GM12878 (cell line): ENCODE measurements at regions not wholly inside any gene's neighbourhood (a gene's known extent, or its start where the extent isn't known, plus 50 kb on each side); places are given as distances from the start of the nearest gene placed in this dataset.
"Not testable (repeated sequence)": the region's sequence is repeated elsewhere in the genome, so short reads cannot be mapped to it uniquely, and the experiment has no call there.

Experiments
- ATAC-seq: fragments of 200-7000 bp; cut with Tn5 transposase; 3 replicates; pipeline ENCODE4 v1.9.1; 2020; ENCODE audit warnings: mild to moderate bottlenecking, moderate library complexity
- BruUV-seq: library from RNA; stranded (reverse); fragments of 400-500 nt; replicated peaks from 2 replicates; lab custom pipeline; 2021; lab: Mats Ljungman, UMichigan
- CTCF ChIA-PET: fragments of 300-600 bp; sonication (Branson Sonifier 250); formaldehyde crosslinking; extraction: SDS; loops from one replicate; lab custom pipeline; 2021; ENCODE audit warnings: inconsistent platforms; lab: Yijun Ruan, JAX
- POLR2A ChIA-PET: fragments of 350-600 bp; formaldehyde crosslinking; extraction: SDS; loops from one replicate; lab custom pipeline; 2021; ENCODE audit warnings: inconsistent platforms; lab: Charles Lee
- RAD21 ChIA-PET: fragments of 300-600 bp; sonication (Branson Sonifier 250); formaldehyde crosslinking; loops from one replicate; lab custom pipeline; 2023; ENCODE audit warnings: antibody characterized with exemption; ENCODE audit not compliant: unreplicated experiment; lab: Charles Lee
- SMC1A ChIA-PET: fragments of 300-600 bp; sonication (Branson Sonifier 250); formaldehyde crosslinking; loops from one replicate; lab custom pipeline; 2023; ENCODE audit not compliant: unreplicated experiment, uncharacterized antibody; lab: Charles Lee
- DNase-seq: peaks from one replicate; pipeline ENCODE4 v3.0.0-alpha.2; 2011; ENCODE audit warnings: low read depth, low spot score
- FAIRE-seq: peaks from 3 replicates; lab custom pipeline; 2011; peaks lifted over from hg19 to GRCh38; lab: Jason Lieb, UNC
- H2AFZ ChIP-seq: 2 replicates; pipeline ENCODE4 v1.6.0; 2011; ENCODE audit warnings: low read depth, low read length, control low read depth; ENCODE audit not compliant: control insufficient read depth
- H3K27ac ChIP-seq: 2 replicates; pipeline ENCODE4 v1.5.1; 2011; ENCODE audit warnings: control low read depth; ENCODE audit not compliant: control insufficient read depth, insufficient read depth
- H3K27me3 ChIP-seq, 2 experiments: replicated peaks in 1 of 2; 2 replicates each; pipeline versions ENCODE4 v1.6.0 to v1.6.1; 2011; ENCODE audit warnings: low read length in 1 of 2; ENCODE audit not compliant: control insufficient read depth in 2 of 2, insufficient read depth in 2 of 2
- H3K36me3 ChIP-seq, 2 experiments: 2 replicates each; pipeline ENCODE4 v1.5.1; 2011; ENCODE audit warnings: low read length in 1 of 2; ENCODE audit not compliant: control insufficient read depth in 2 of 2, insufficient read depth in 2 of 2
- H3K4me1 ChIP-seq: 2 replicates; pipeline ENCODE4 v1.6.1; 2011; ENCODE audit warnings: mild to moderate bottlenecking, low read length, moderate library complexity, mixed read lengths; ENCODE audit not compliant: control insufficient read depth, insufficient read depth
- H3K4me2 ChIP-seq: 2 replicates; pipeline ENCODE4 v1.6.0; 2011; ENCODE audit warnings: control low read depth; ENCODE audit not compliant: control insufficient read depth, insufficient read depth
- H3K4me3 ChIP-seq: fragments of 200-600 bp; sonication (generic); 2 replicates; pipeline ENCODE4 v1.5.1; 2016
- H3K79me2 ChIP-seq: 2 replicates; pipeline ENCODE4 v1.6.0; 2011; ENCODE audit warnings: low read length; ENCODE audit not compliant: control insufficient read depth, insufficient read depth
- H3K9ac ChIP-seq: 2 replicates; pipeline ENCODE4 v1.8.0; 2011; ENCODE audit warnings: low read length, control low read depth, mixed read lengths; ENCODE audit not compliant: control insufficient read depth, insufficient read depth
- H3K9me3 ChIP-seq: replicated peaks from 3 replicates; pipeline ENCODE4 v1.5.1; 2011; ENCODE audit warnings: mild to moderate bottlenecking, low read length; ENCODE audit not compliant: control insufficient read depth, insufficient read depth
- H4K20me1 ChIP-seq: 2 replicates; pipeline ENCODE4 v1.6.0; 2011; ENCODE audit not compliant: control insufficient read depth, insufficient read depth
- IKZF2 ChIP-seq, 2 experiments: fragments of 450-650 bp; IDR thresholded peaks; 2 replicates each; pipeline ENCODE4 v1.6.1; 2017; ENCODE audit warnings: mild to moderate bottlenecking in 2 of 2, moderate library complexity in 2 of 2
- JUND ChIP-seq: IDR thresholded peaks from 2 replicates; pipeline ENCODE4 v1.6.1; 2012; ENCODE audit warnings: low read depth, mild to moderate bottlenecking, low read length, improper control_type of control experiment, moderate library complexity
- RAD21 ChIP-seq: IDR thresholded peaks from 2 replicates; pipeline ENCODE4 v1.6.1; 2011; ENCODE audit warnings: mild to moderate bottlenecking, low read depth, low read length, moderate library complexity; ENCODE audit not compliant: insufficient read depth
- ZNF384 ChIP-seq: IDR thresholded peaks from 2 replicates; pipeline ENCODE4 v1.6.1; 2012; ENCODE audit warnings: low read depth, mild to moderate bottlenecking, low read length, improper control_type of control experiment, borderline replicate concordance
- WGBS: methylation state at CpG from one replicate; pipeline ENCODE4 v1.1.6; 2016; ENCODE audit warnings: low lambda C conversion rate; ENCODE audit not compliant: insufficient replicate concordance, insufficient coverage; ENCODE audit errors: missing lambda C conversion rate; 5-methylcytosine and 5-hydroxymethylcytosine counted together
- in situ Hi-C: fragments of 300-500 bp; cut with MboI; formaldehyde crosslinking; loops from 9 replicates; pipeline ENCODE4 v1.14.3; 2018; ENCODE audit warnings: mixed read lengths
- intact Hi-C: fragments of 100-400 bp; cut with micrococcal nuclease; formaldehyde crosslinking; loops from one replicate; pipeline ENCODE4 v1.14.2; 2022; ENCODE audit not compliant: unreplicated experiment
- TF ChIP-seq, protein P1 (sequence below): fragments of 450-650 bp; IDR thresholded peaks from 2 replicates; pipeline ENCODE4 v1.6.1; 2017; ENCODE audit warnings: low read depth, mild to moderate bottlenecking, moderate library complexity
- TF ChIP-seq, protein P2 (sequence below): fragments of 450-650 bp; IDR thresholded peaks from 2 replicates; pipeline ENCODE4 v1.6.1; 2017; ENCODE audit warnings: borderline replicate concordance

DNA sequence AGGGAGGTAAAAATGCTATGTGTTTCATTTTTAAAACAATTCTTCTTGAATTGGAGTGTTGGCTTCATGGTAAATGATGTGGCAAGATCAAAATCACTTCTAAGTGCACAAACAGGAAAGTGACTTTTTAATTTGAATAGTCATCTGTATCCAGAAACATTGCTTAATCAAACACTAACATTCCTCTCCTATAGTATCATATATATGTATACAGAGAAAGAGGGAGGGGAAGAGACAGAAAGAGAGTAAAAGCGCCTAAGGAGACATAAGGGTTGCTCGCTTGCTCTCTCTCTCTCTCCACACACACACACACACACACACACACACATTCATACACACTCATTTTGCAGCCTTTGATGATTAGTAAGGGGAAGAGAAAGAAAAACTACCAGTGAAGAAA is 95.4 kb upstream of the PRDM9 start:
- POLR2A ChIA-PET, result no interaction called here
- FAIRE-seq (no peak), ATAC-seq (peak; percentile 59; the same call in 1 of the 3 replicates), DNase-seq (no peak)
- H3K27ac ChIP-seq, result no peak overlapping the region
- no peaks in the 10 kb centered on the region for H3K9me3 ChIP-seq
- H3K9ac ChIP-seq, result no peak overlapping the region
- H3K4me3 ChIP-seq, result no peak overlapping the region
- H3K36me3 ChIP-seq, result no peaks in the 10 kb centered on the region
- in situ Hi-C loops (no loop called here), intact Hi-C loops (loop anchor here (2.0 kb wide), 1 partner anchor 47 kb away; no protein-coding TSS in a partner anchor)
- CTCF ChIA-PET, result interaction anchor here (1.7 kb wide), 1 partner anchor 22 kb away, joined by 3 read pairs; no protein-coding TSS in a partner anchor
- H3K27me3 ChIP-seq, result no peaks in the 10 kb centered on the region
- WGBS, result 55% methylated on average over 2 of the region's 2 CpGs
- TF ChIP-seq IKZF2 (IDR thresholded peaks at IDR 0.05) (0 out of 4 replicates have a peak, but pooled peaks of 1 of the 2 experiments have one; percentile 20), ZNF384 (no peak)
- no peak overlapping the region for H2AFZ ChIP-seq
- H3K79me2 ChIP-seq, result no peaks in the 10 kb centered on the region
- SMC1A ChIA-PET, result interaction anchor here (1.1 kb wide), 1 partner anchor 44 kb away, joined by 3 read pairs; no protein-coding TSS in a partner anchor
- RAD21 ChIA-PET, result no interaction called here
- no peak overlapping the region for H3K4me2 ChIP-seq
- no peaks in the 10 kb centered on the region for H4K20me1 ChIP-seq
- no peaks in the 10 kb centered on the region for H3K4me1 ChIP-seq
- BruUV-seq, result no TSS peak

DNA sequence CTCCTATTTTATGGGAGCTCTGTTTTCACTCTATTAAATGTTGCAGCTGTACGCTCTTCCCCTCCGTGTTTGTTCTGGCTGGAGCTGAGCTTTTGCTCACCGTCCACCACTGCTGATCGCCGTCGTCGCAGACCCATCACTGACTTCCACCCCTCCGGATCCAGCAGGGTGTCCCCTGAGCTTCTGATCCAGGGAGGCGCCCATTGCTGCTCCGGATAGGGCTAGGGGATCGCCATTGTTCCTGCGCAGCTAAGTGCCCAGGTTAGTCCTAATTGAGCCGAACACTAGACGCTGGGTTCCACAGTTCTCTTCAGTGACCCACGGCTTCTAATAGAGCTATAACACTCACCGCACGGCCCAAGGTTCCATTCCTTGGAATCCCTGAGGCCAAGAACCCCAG is 96.2 kb upstream of the PRDM9 start:
- no peaks in the 10 kb centered on the region for H3K79me2 ChIP-seq
- no peak overlapping the region for H3K27ac ChIP-seq
- ATAC-seq, result peak; percentile 12; the same call in 1 of the 3 replicates
- RAD21 ChIA-PET, result interaction anchor here (1.1 kb wide), 1 partner anchor 47 kb away, joined by 5 read pairs; no protein-coding TSS in a partner anchor
- TF ChIP-seq, protein P1, sequence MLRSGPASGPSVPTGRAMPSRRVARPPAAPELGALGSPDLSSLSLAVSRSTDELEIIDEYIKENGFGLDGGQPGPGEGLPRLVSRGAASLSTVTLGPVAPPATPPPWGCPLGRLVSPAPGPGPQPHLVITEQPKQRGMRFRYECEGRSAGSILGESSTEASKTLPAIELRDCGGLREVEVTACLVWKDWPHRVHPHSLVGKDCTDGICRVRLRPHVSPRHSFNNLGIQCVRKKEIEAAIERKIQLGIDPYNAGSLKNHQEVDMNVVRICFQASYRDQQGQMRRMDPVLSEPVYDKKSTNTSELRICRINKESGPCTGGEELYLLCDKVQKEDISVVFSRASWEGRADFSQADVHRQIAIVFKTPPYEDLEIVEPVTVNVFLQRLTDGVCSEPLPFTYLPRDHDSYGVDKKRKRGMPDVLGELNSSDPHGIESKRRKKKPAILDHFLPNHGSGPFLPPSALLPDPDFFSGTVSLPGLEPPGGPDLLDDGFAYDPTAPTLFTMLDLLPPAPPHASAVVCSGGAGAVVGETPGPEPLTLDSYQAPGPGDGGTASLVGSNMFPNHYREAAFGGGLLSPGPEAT, result no peak
- TF ChIP-seq JUND, result no peak
- TF ChIP-seq, protein P2, sequence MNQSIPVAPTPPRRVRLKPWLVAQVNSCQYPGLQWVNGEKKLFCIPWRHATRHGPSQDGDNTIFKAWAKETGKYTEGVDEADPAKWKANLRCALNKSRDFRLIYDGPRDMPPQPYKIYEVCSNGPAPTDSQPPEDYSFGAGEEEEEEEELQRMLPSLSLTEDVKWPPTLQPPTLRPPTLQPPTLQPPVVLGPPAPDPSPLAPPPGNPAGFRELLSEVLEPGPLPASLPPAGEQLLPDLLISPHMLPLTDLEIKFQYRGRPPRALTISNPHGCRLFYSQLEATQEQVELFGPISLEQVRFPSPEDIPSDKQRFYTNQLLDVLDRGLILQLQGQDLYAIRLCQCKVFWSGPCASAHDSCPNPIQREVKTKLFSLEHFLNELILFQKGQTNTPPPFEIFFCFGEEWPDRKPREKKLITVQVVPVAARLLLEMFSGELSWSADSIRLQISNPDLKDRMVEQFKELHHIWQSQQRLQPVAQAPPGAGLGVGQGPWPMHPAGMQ, result no peak
- TF ChIP-seq RAD21, result no peak
- TF ChIP-seq, all 136 proteins: peak for 0
- no peak overlapping the region for H3K9ac ChIP-seq
- no TSS peak for BruUV-seq
- H3K4me3 ChIP-seq, result no peak overlapping the region
- POLR2A ChIA-PET, result no interaction called here
- H2AFZ ChIP-seq, result no peak overlapping the region
- FAIRE-seq, result no peak
- CTCF ChIA-PET, result interaction anchor here (1.0 to 1.7 kb wide), 2 partner anchors 10 to 21 kb away, joined by 3 read pairs; no protein-coding TSS in a partner anchor
- 51% methylated on average over 17 of the region's 17 CpGs for WGBS
- no peaks in the 10 kb centered on the region for H3K27me3 ChIP-seq
- H3K9me3 ChIP-seq, result no peaks in the 10 kb centered on the region
- no peaks in the 10 kb centered on the region for H4K20me1 ChIP-seq
- H3K36me3 ChIP-seq, result no peaks in the 10 kb centered on the region
- in situ Hi-C loops, result no loop called here
- no peaks in the 10 kb centered on the region for H3K4me1 ChIP-seq
- H3K4me2 ChIP-seq, result no peak overlapping the region
- DNase-seq, result no peak
- SMC1A ChIA-PET, result interaction anchor here (1.1 kb wide), 1 partner anchor 44 kb away, joined by 3 read pairs; no protein-coding TSS in a partner anchor
- intact Hi-C loops, result no loop called here

DNA sequence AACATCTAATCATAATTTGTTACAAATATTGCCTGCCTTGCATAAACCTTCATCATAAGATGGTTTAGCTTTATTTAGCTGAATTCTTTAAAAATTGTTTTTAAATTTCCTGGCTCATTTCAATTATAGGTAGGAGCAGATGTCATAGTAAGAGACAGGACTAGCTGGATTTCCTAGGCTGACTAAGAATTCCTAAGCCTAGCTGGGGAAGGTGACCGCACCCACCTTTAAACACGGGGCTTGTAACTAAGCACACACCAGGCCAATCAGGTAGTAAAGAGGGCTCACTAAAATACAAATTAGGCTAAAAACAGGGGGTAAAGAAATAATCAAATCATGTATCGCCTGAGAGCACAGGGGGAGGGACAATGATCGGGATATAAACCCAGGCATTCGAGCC is 96.6 kb upstream of the PRDM9 start:
- SMC1A ChIA-PET, result interaction anchor here (1.1 to 1.2 kb wide), 2 partner anchors 47 to 58 kb away, joined by 3 read pairs; no protein-coding TSS in a partner anchor
- ATAC-seq, FAIRE-seq, H3K27ac ChIP-seq, H3K4me3 ChIP-seq, DNase-seq, in situ Hi-C loops, BruUV-seq, POLR2A ChIA-PET, H3K4me2 ChIP-seq, intact Hi-C loops, H3K4me1 ChIP-seq, H3K27me3 ChIP-seq, H2AFZ ChIP-seq, H3K9ac ChIP-seq, H3K9me3 ChIP-seq, H3K36me3 ChIP-seq, H3K79me2 ChIP-seq, H4K20me1 ChIP-seq: not testable (repeated sequence)
- CTCF ChIA-PET, result interaction anchor here (1.0 to 1.7 kb wide), 2 partner anchors 10 to 21 kb away, joined by 3 read pairs; no protein-coding TSS in a partner anchor
- WGBS, result 17% methylated on average over 5 of the region's 5 CpGs
- RAD21 ChIA-PET, result interaction anchor here (1.1 kb wide), 1 partner anchor 47 kb away, joined by 5 read pairs; no protein-coding TSS in a partner anchor
